MCF 10A (cell line): ENCODE measurements at regions not wholly inside any gene's neighbourhood (a gene's known extent, or its start where the extent isn't known, plus 50 kb on each side); places are given as distances from the start of the nearest gene placed in this dataset.

ENCODE experiments used
- BruUV-seq: library from RNA; stranded (reverse); fragments of 400-500 nt; replicated peaks from 2 replicates; lab custom pipeline; 2021; lab: Mats Ljungman, UMichigan
- CTCF ChIA-PET: fragments of 300-600 bp; sonication (Branson Sonifier 250); formaldehyde crosslinking; extraction: SDS; loops from one replicate; lab custom pipeline; 2021; ENCODE audit warnings: antibody characterized with exemption, inconsistent platforms; lab: Yijun Ruan, JAX
- POLR2A ChIA-PET: fragments of 300-600, 350-650 bp; sonication (Branson Sonifier 250); formaldehyde crosslinking; extraction: SDS; loops from one replicate; lab custom pipeline; 2020; ENCODE audit warnings: antibody characterized with exemption, inconsistent platforms; lab: Yijun Ruan, JAX
- DNase-seq: peaks from one replicate; pipeline ENCODE4 v3.0.0-alpha.2; 2018; ENCODE audit not compliant: unreplicated experiment
- H3K27ac Mint-ChIP-seq: one replicate; pipeline ENCODE4 v1.8.0; 2022; ENCODE audit warnings: mild to moderate bottlenecking, low read depth, mixed read lengths; ENCODE audit not compliant: unreplicated experiment
- H3K27me3 Mint-ChIP-seq: one replicate; pipeline ENCODE4 v1.8.0; 2022; ENCODE audit warnings: mixed read lengths; ENCODE audit not compliant: insufficient read depth, unreplicated experiment
- H3K36me3 Mint-ChIP-seq: one replicate; pipeline ENCODE4 v1.8.0; 2022; ENCODE audit warnings: mild to moderate bottlenecking, moderate library complexity, mixed read lengths; ENCODE audit not compliant: insufficient read depth, unreplicated experiment
- H3K4me1 Mint-ChIP-seq: one replicate; pipeline ENCODE4 v1.8.0; 2022; ENCODE audit warnings: mixed read lengths; ENCODE audit not compliant: insufficient read depth, unreplicated experiment
- H3K4me3 Mint-ChIP-seq: one replicate; pipeline ENCODE4 v1.8.0; 2022; ENCODE audit warnings: mild to moderate bottlenecking, moderate library complexity, mixed read lengths; ENCODE audit not compliant: unreplicated experiment
- H3K9me3 Mint-ChIP-seq: one replicate; pipeline ENCODE4 v1.8.0; 2022; ENCODE audit warnings: mixed read lengths; ENCODE audit not compliant: unreplicated experiment
- CTCF ChIP-seq: fragments of 200-600 bp; IDR thresholded peaks from one replicate; pipeline ENCODE4 v1.8.0; 2022; ENCODE audit warnings: antibody characterized with exemption, mild to moderate bottlenecking; ENCODE audit not compliant: unreplicated experiment
- intact Hi-C: fragments of 100-400 bp; cut with micrococcal nuclease; formaldehyde crosslinking; loops from 2 replicates; pipeline ENCODE4 v1.14.1; 2022

GRCh38 chr4:19999775-20000414 is 251.8 kb upstream of the SLIT2 start:
- H3K9me3 Mint-ChIP-seq: no peaks in the 10 kb centered on the region
- CTCF ChIA-PET: interaction anchor here (0.7 kb wide), 1 partner anchor 769 kb away, joined by 4 read pairs; no protein-coding TSS in a partner anchor

GRCh38 chr4:19999276-19999675 is 252.4 kb upstream of the SLIT2 start:
- H3K4me3 Mint-ChIP-seq: no peak overlapping the region
- TF ChIP-seq CTCF: no peak
- no peaks in the 10 kb centered on the region for H3K36me3 Mint-ChIP-seq
- no peaks in the 10 kb centered on the region for H3K9me3 Mint-ChIP-seq
- H3K4me1 Mint-ChIP-seq: no peaks in the 10 kb centered on the region
- DNase-seq: no peak
- ChIA-PET POLR2A (interaction anchor here (0.6 kb wide), 1 partner anchor 981 kb away, joined by 4 read pairs; no protein-coding TSS in a partner anchor), CTCF (no interaction called here)
- no TSS peak for BruUV-seq
- H3K27ac Mint-ChIP-seq: no peak overlapping the region
- no peaks in the 10 kb centered on the region for H3K27me3 Mint-ChIP-seq
- intact Hi-C loops: no loop called here

More at GRCh38 chr4:19999775-20000414, 251.8 kb upstream of the SLIT2 start:
- DNase-seq: no peak
- no peak for TF ChIP-seq CTCF
- no TSS peak for BruUV-seq
- POLR2A ChIA-PET: no interaction called here
- Mint-ChIP-seq H3K4me3 (no peak overlapping the region), H3K27me3 (no peaks in the 10 kb centered on the region), H3K36me3 (no peaks in the 10 kb centered on the region), H3K27ac (no peak overlapping the region), H3K4me1 (no peaks in the 10 kb centered on the region)
- intact Hi-C loops: no loop called here

DNA sequence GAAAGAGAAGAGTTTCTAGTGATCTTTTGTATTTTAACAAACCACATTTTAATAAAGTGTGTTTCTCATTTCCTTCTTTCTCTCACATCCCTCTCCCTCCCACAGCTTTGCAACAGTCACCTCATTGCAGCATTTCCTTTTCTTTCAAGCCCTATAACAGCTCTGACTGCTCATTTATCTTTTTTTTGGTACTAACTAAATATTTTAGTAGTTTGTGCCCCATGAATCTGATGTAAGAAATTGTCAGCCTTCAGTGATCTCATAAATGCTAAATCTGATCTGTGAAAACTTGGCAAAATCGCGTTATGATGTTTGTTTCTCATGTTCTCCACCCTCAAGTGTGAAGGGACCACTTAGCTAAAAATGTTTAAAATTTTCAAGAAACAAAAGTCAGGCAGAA is 258.5 kb upstream of the SLIT2 start:
- no peak overlapping the region for H3K27ac Mint-ChIP-seq
- ChIA-PET POLR2A (no interaction called here), CTCF (no interaction called here)
- DNase-seq: no peak
- H3K4me3 Mint-ChIP-seq: no peak overlapping the region
- H3K27me3 Mint-ChIP-seq: no peaks in the 10 kb centered on the region
- no TSS peak for BruUV-seq
- H3K9me3 Mint-ChIP-seq: no peaks in the 10 kb centered on the region
- no peak for TF ChIP-seq CTCF
- H3K36me3 Mint-ChIP-seq: no peaks in the 10 kb centered on the region
- intact Hi-C loops: no loop called here
- H3K4me1 Mint-ChIP-seq: peaks cover under 1% of the 10 kb centered on the region

DNA sequence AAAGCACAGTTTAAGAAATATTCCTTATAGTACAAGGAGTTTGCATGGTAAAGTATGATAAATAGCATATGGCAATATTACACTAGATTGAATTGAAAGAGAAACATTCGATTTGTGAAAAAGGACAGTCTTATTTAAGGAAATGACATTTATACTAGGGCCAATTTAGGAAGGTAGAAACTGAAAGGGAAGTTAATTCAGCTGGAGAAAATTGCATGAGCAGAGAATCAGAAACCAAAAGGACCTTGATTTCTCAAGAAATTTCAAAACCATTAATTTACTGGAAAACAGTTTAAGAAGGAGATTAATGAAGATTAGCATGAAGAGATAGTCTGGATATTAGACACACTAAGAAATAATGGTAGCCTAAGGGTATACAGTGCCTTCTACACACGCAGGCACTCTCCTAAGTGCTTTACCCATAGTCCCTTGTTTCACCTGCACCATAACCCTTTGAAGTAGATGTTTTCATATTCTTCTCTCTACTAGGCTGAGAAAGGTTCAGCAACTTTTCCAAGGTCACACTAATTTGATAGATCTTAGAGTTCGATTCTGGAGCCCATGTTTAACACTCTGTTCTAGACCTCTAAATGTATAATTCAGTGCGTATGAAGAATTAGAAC is 259.1 kb upstream of the SLIT2 start:
- Mint-ChIP-seq H3K4me3 (no peak overlapping the region), H3K27ac (no peak overlapping the region), H3K9me3 (no peaks in the 10 kb centered on the region), H3K27me3 (no peaks in the 10 kb centered on the region), H3K4me1 (peaks cover 7% of the 10 kb centered on the region), H3K36me3 (no peaks in the 10 kb centered on the region)
- no peak for DNase-seq
- BruUV-seq: no TSS peak
- ChIA-PET CTCF (no interaction called here), POLR2A (no interaction called here)
- intact Hi-C loops: no loop called here
- TF ChIP-seq CTCF: no peak
